ENCODE measurements at regions not wholly inside any gene's neighbourhood (a gene's known extent, or its start where the extent isn't known, plus 50 kb on each side); places are given as distances from the start of the nearest gene placed in this dataset.

DNA sequence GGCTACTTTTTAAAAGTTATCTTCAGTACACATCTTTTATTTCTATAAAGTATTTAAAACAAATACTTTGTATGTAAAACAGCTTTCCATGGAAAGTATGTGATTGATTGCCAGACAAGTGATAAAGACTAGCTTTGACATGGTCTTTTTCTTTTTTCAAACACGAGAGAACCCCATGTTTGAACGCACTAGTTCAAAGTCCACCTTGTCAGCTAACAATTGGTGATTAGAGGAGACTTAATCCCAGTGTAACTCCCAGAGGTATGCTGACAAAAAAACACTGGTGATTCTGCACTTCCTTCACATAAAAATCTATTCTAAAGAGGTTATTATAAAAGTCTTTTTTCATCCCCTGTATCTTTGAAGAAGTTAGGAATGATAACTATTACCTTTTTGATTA, 438.1 kb downstream of the GJA1 start (continued):
- TF ChIP-seq ZNF703 (CRISPR knock-in tag; IDR thresholded peaks at IDR 0.05; ENCODE audit: borderline replicate concordance) (no peak), ZSCAN25 (CRISPR knock-in tag; IDR thresholded peaks at IDR 0.05) (no peak), SOX13 (IDR thresholded peaks at IDR 0.05) (no peak), SOX13 (CRISPR knock-in tag; conservative IDR thresholded peaks at IDR 0.05 in 1 of 2, IDR thresholded peaks at IDR 0.05 in 1 of 2) (peak in 1 of 2 experiments; percentile 78; a peak in 2 of 4 replicates), STAT5B (CRISPR knock-in tag; IDR thresholded peaks at IDR 0.05) (no peak), ZNF841 (CRISPR knock-in tag; IDR thresholded peaks at IDR 0.05; ENCODE audit: borderline replicate concordance) (no peak)
- TF ChIP-seq, protein P1, sequence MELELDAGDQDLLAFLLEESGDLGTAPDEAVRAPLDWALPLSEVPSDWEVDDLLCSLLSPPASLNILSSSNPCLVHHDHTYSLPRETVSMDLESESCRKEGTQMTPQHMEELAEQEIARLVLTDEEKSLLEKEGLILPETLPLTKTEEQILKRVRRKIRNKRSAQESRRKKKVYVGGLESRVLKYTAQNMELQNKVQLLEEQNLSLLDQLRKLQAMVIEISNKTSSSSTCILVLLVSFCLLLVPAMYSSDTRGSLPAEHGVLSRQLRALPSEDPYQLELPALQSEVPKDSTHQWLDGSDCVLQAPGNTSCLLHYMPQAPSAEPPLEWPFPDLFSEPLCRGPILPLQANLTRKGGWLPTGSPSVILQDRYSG (CRISPR knock-in tag; IDR thresholded peaks at IDR 0.05), result no peak
- TF ChIP-seq, protein P2, sequence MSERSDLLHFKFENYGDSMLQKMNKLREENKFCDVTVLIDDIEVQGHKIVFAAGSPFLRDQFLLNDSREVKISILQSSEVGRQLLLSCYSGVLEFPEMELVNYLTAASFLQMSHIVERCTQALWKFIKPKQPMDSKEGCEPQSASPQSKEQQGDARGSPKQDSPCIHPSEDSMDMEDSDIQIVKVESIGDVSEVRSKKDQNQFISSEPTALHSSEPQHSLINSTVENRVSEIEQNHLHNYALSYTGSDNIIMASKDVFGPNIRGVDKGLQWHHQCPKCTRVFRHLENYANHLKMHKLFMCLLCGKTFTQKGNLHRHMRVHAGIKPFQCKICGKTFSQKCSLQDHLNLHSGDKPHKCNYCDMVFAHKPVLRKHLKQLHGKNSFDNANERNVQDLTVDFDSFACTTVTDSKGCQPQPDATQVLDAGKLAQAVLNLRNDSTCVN (CRISPR knock-in tag; IDR thresholded peaks at IDR 0.05; ENCODE audit: borderline replicate concordance), result no peak

DNA sequence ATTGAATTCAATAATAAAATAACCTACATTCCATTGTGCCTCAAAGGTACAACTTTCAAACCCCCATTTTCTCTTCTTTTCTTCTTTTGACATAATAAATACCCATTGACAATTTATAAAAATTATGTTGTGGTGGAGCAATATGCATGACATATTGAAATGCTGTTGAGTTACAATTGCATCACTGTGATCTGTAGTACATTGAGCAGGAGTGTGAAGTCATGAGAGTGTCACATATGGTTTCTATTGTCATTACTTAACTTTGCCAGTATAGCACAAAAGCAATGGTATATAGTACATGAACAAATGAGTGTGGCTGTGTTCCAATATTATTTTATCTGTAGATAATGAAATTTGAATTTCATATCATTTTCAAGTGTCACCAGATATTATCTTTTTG, 441.3 kb downstream of the GJA1 start:
- TF ChIP-seq TCF12 (IDR thresholded peaks at IDR 0.05), result no peak
- TF ChIP-seq TCF12 (CRISPR knock-in tag; IDR thresholded peaks at IDR 0.05), result no peak
- TF ChIP-seq SAP130 (CRISPR knock-in tag; IDR thresholded peaks at IDR 0.05; ENCODE audit: low read depth), result no peak
- TF ChIP-seq ZNF101 (CRISPR knock-in tag; IDR thresholded peaks at IDR 0.05; ENCODE audit: borderline replicate concordance, low read depth), result no peak
- TF ChIP-seq ZNF557 (CRISPR knock-in tag; IDR thresholded peaks at IDR 0.05), result no peak
- TF ChIP-seq ZNF841 (CRISPR knock-in tag; IDR thresholded peaks at IDR 0.05; ENCODE audit: borderline replicate concordance), result no peak
- no peak for TF ChIP-seq ZNF33A (CRISPR knock-in tag; IDR thresholded peaks at IDR 0.05; ENCODE audit: borderline replicate concordance)
- TF ChIP-seq, protein P3, sequence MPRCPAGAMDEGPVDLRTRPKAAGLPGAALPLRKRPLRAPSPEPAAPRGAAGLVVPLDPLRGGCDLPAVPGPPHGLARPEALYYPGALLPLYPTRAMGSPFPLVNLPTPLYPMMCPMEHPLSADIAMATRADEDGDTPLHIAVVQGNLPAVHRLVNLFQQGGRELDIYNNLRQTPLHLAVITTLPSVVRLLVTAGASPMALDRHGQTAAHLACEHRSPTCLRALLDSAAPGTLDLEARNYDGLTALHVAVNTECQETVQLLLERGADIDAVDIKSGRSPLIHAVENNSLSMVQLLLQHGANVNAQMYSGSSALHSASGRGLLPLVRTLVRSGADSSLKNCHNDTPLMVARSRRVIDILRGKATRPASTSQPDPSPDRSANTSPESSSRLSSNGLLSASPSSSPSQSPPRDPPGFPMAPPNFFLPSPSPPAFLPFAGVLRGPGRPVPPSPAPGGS (CRISPR knock-in tag; IDR thresholded peaks at IDR 0.05), result no peak
- H3K27me3 ChIP-seq (ENCODE audit: control insufficient read depth in 1 of 2, insufficient read depth in 2 of 2, low read length in 2 of 2), result no peaks in the 10 kb centered on the region
- ChIA-PET CTCF (ENCODE audit: low intra/inter-chr PET ratio, low total read pairs) (no interaction called here), POLR2A (no interaction called here)
- no peak overlapping the region for H3K4me2 ChIP-seq (ENCODE audit: low read depth, low read length)
- H3K4me3 ChIP-seq (replicated peaks in 1 of 3; ENCODE audit: insufficient read depth in 1 of 3, low read depth in 2 of 3, low read length in 3 of 3), result no peak overlapping the region
- no peaks in the 10 kb centered on the region for H3K36me3 ChIP-seq (replicated peaks in 1 of 2; ENCODE audit: control insufficient read depth in 1 of 2, insufficient read depth in 2 of 2, low read length in 2 of 2)
- intact Hi-C loops (cut with micrococcal nuclease; ENCODE audit: unreplicated experiment) (no loop called here), in situ Hi-C loops (cut with HindIII; ENCODE audit: extremely low pct_ligation_motif_present, low pct_unique_long_range_greater_than_20kb) (no loop called here)
- no peak overlapping the region for H3K9ac ChIP-seq (ENCODE audit: insufficient read depth, low read depth, low read length)
- no TSS peak for BruUV-seq (replicated peaks)
- peaks cover 15% of the 10 kb centered on the region; the same call in 1 of the 2 replicates for H3K9me3 ChIP-seq (ENCODE audit: low read length)
- no peaks in the 10 kb centered on the region for H4K20me1 ChIP-seq (ENCODE audit: insufficient read depth, low read length)
- H3K27ac ChIP-seq (ENCODE audit: extremely low read length, insufficient read depth, low read length), result no peak overlapping the region
- H3K79me2 ChIP-seq (ENCODE audit: insufficient read depth, low read length), result no peaks in the 10 kb centered on the region
- no peak for DNase-seq (ENCODE audit: low spot score)
- FAIRE-seq, result no peak
- H2AFZ ChIP-seq (ENCODE audit: low read length), result no peak overlapping the region
- H3K4me1 ChIP-seq (ENCODE audit: insufficient read depth, low read length), result peaks cover 15% of the 10 kb centered on the region
- ATAC-seq, result no peak
